ENCODE measurements at regions not wholly inside any gene's neighbourhood (a gene's known extent, or its start where the extent isn't known, plus 50 kb on each side); places are given as distances from the start of the nearest gene placed in this dataset.

DNA sequence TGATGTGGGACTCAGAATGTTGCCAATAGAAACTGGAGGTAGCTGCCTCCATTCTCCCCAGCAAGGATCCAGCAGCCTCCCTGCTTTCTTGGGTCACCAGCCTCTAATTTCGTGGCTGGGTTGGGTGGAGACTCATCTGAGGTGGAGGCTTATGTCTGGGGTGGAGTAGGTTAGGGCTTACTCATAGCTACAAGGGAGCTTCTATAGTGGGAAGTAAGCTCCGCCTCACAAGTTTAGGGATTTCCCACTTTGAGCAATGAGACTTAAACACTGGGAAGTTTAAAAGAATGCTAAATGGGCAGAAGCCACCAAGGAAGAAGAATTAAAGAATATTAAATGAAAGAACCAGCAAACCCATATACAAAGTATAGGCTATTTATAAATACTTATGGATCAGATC, 63.8 kb downstream of the GJD2 start:
- Histone ChIP-seq H3K4me3 (IDR thresholded peaks at IDR 0.05; ENCODE audit: insufficient read depth, low read depth, low read length) (no peak overlapping the region), H3K4me1 (ENCODE audit: low read depth, poor library complexity, severe bottlenecking) (no peaks in the 10 kb centered on the region), H3K9ac (no peak overlapping the region), H3K27ac (no peak overlapping the region), H4K20me1 (ENCODE audit: insufficient read depth) (no peaks in the 10 kb centered on the region), H3K27me3 (ENCODE audit: insufficient read depth, low read depth) (no peaks in the 10 kb centered on the region), H3K36me3 (ENCODE audit: insufficient read depth) (no peaks in the 10 kb centered on the region), H3K79me2 (ENCODE audit: insufficient read depth, low read depth) (no peaks in the 10 kb centered on the region), H2AFZ (ENCODE audit: low read depth) (no peak overlapping the region), H3K4me2 (no peak overlapping the region)
- TF ChIP-seq, protein P1, sequence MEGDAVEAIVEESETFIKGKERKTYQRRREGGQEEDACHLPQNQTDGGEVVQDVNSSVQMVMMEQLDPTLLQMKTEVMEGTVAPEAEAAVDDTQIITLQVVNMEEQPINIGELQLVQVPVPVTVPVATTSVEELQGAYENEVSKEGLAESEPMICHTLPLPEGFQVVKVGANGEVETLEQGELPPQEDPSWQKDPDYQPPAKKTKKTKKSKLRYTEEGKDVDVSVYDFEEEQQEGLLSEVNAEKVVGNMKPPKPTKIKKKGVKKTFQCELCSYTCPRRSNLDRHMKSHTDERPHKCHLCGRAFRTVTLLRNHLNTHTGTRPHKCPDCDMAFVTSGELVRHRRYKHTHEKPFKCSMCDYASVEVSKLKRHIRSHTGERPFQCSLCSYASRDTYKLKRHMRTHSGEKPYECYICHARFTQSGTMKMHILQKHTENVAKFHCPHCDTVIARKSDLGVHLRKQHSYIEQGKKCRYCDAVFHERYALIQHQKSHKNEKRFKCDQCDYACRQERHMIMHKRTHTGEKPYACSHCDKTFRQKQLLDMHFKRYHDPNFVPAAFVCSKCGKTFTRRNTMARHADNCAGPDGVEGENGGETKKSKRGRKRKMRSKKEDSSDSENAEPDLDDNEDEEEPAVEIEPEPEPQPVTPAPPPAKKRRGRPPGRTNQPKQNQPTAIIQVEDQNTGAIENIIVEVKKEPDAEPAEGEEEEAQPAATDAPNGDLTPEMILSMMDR (conservative IDR thresholded peaks at IDR 0.05; ENCODE audit: low read depth, low read length) = no peak

DNA sequence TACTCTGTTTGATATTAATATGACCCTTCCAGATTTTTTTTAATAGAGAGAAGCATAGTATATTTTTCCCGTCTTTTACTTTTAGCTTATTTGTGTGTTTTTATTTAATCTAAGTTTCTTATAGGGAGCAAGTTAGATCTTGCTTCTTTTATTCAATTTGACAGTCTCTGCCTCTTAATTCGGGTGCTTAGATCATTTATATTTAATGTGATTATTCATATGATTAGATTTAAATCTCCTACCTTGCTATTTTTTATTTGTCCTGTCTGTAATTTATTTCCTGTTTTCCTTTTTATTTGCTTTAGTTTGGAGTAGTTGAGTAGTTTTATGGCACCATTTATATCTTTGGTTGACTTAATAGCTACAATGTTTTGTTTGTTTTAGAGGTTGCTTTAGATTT, 66.1 kb downstream of the GJD2 start:
- Histone ChIP-seq H3K4me2 (no peak overlapping the region), H3K27me3 (ENCODE audit: insufficient read depth, low read depth) (no peaks in the 10 kb centered on the region), H3K79me2 (ENCODE audit: insufficient read depth, low read depth) (no peaks in the 10 kb centered on the region), H3K4me1 (ENCODE audit: low read depth, poor library complexity, severe bottlenecking) (no peaks in the 10 kb centered on the region), H3K9ac (no peak overlapping the region), H3K4me3 (IDR thresholded peaks at IDR 0.05; ENCODE audit: insufficient read depth, low read depth, low read length) (no peak overlapping the region), H3K36me3 (ENCODE audit: insufficient read depth) (no peaks in the 10 kb centered on the region), H3K27ac (no peak overlapping the region), H2AFZ (ENCODE audit: low read depth) (no peak overlapping the region), H4K20me1 (ENCODE audit: insufficient read depth) (no peaks in the 10 kb centered on the region)
- TF ChIP-seq, protein P1 (conservative IDR thresholded peaks at IDR 0.05; ENCODE audit: low read depth, low read length) = no peak

DNA sequence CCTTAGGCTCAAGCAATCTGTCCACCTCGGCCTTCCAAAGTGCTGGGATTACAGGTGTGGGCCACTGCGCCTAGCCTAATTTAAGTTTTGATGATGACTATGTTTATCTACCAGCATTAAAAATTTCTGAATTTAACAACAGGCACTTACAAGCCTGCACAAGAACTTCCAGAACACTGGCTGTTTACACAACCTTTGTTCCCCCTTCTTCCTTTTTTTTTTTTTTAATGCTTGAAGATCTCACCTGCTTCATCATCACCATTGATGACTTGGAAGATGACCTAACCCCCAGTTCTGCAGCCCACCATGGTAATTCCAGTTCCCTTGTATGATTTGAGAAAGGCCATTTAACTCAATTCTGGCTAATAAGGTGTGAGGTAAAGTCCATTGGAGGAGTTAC, 70.4 kb downstream of the GJD2 start:
- Histone ChIP-seq H3K79me2 (ENCODE audit: insufficient read depth, low read depth) (no peaks in the 10 kb centered on the region), H3K27ac (no peak overlapping the region), H3K4me2 (no peak overlapping the region), H3K9ac (no peak overlapping the region), H3K27me3 (ENCODE audit: insufficient read depth, low read depth) (no peaks in the 10 kb centered on the region), H3K36me3 (ENCODE audit: insufficient read depth) (no peaks in the 10 kb centered on the region), H3K4me3 (IDR thresholded peaks at IDR 0.05; ENCODE audit: insufficient read depth, low read depth, low read length) (no peak overlapping the region), H2AFZ (ENCODE audit: low read depth) (no peak overlapping the region), H4K20me1 (ENCODE audit: insufficient read depth) (no peaks in the 10 kb centered on the region), H3K4me1 (ENCODE audit: low read depth, poor library complexity, severe bottlenecking) (no peaks in the 10 kb centered on the region)
- TF ChIP-seq, protein P1 (conservative IDR thresholded peaks at IDR 0.05; ENCODE audit: low read depth, low read length) = no peak

DNA sequence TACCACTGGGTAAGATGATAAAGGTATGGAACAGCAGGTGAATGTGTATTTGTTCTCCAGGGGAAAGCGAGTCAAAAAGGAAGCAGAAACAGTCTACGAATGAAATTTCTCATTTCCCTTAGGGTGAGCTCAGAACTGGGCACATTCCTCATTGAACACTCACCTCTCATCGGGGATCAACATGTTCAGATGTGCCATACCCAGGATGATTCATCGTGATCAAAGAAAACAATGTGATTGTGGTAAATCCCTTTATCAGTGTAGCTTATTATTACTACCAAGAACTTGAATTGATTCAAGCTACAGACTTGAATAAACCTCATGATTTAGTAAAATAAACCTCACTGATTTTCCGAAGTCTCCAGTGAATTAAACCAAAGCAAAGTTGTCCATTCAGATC, 72.1 kb downstream of the GJD2 start:
- Histone ChIP-seq H2AFZ (ENCODE audit: low read depth) (no peak overlapping the region), H3K36me3 (ENCODE audit: insufficient read depth) (no peaks in the 10 kb centered on the region), H3K27ac (no peak overlapping the region)

More for the DNA sequence above, 72.1 kb downstream of the GJD2 start:
- Histone ChIP-seq H3K79me2 (ENCODE audit: insufficient read depth, low read depth) (no peaks in the 10 kb centered on the region), H3K4me3 (IDR thresholded peaks at IDR 0.05; ENCODE audit: insufficient read depth, low read depth, low read length) (no peak overlapping the region), H3K4me1 (ENCODE audit: low read depth, poor library complexity, severe bottlenecking) (no peaks in the 10 kb centered on the region), H4K20me1 (ENCODE audit: insufficient read depth) (no peaks in the 10 kb centered on the region), H3K4me2 (no peak overlapping the region), H3K27me3 (ENCODE audit: insufficient read depth, low read depth) (no peaks in the 10 kb centered on the region), H3K9ac (no peak overlapping the region)
- TF ChIP-seq, protein P1 (conservative IDR thresholded peaks at IDR 0.05; ENCODE audit: low read depth, low read length) = no peak

Measured in KMS-11 (cell line).